ENCODE measurements at regions not wholly inside any gene's neighbourhood (a gene's known extent, or its start where the extent isn't known, plus 50 kb on each side); places are given as distances from the start of the nearest gene placed in this dataset.

- H3K9me2 ChIP-seq (ENCODE audit: insufficient read depth, low read length), result no peaks in the 10 kb centered on the region
- ChIA-PET POLR2A (no interaction called here), CTCF (ENCODE audit: unreplicated experiment) (no interaction called here)
Measured at GRCh38 chr18:79622004-79622403, 57.6 kb upstream of the CTDP1 start.

GRCh38 chr18:79624356-79625170 lies 55.0 kb upstream of the CTDP1 start:
- Histone ChIP-seq H3K4me2 (ENCODE audit: low read length) (peak overlapping the region; percentile 61), H3K4me3 (ENCODE audit: low read depth, low read length, poor library complexity, severe bottlenecking) (peak overlapping the region; percentile 34), H4K20me1 (ENCODE audit: insufficient read depth, low read length) (no peaks in the 10 kb centered on the region), H3K9me2 (ENCODE audit: insufficient read depth, low read length) (no peaks in the 10 kb centered on the region), H3K36me3 (ENCODE audit: insufficient read depth, low read length) (no peaks in the 10 kb centered on the region), H3K9me3 (ENCODE audit: low read length) (no peaks in the 10 kb centered on the region), H3K27ac (ENCODE audit: low read depth, low read length, poor library complexity, severe bottlenecking) (no peak overlapping the region), H3K79me2 (ENCODE audit: insufficient read depth, low read depth, low read length) (no peaks in the 10 kb centered on the region), H3K4me1 (ENCODE audit: insufficient read depth, low read length, poor library complexity, severe bottlenecking) (peaks cover 17% of the 10 kb centered on the region), H2AFZ (ENCODE audit: low read length) (peak overlapping the region; percentile 58; the same call in 1 of the 2 replicates)
- CTCF ChIA-PET (ENCODE audit: unreplicated experiment), result no interaction called here
- TF ChIP-seq CTCF (conservative IDR thresholded peaks at IDR 0.05; ENCODE audit: low read length) (no peak), EZH2phosphoT487 (IDR thresholded peaks at IDR 0.05; ENCODE audit: borderline replicate concordance, low read depth, low read length) (no peak)
- intact Hi-C loops (cut with micrococcal nuclease; ENCODE audit: unreplicated experiment), result no loop called here
- POLR2A ChIA-PET, result no interaction called here
- no TSS peak for BruUV-seq (replicated peaks)
- DNase-seq (ENCODE audit: low spot score), result peak; percentile 37

More at GRCh38 chr18:79622004-79622403, 57.6 kb upstream of the CTDP1 start:
- DNase-seq (ENCODE audit: low spot score), result no peak
- intact Hi-C loops (cut with micrococcal nuclease; ENCODE audit: unreplicated experiment), result no loop called here
- H3K79me2 ChIP-seq (ENCODE audit: insufficient read depth, low read depth, low read length), result no peaks in the 10 kb centered on the region
- BruUV-seq (replicated peaks), result no TSS peak
- H3K4me3 ChIP-seq (ENCODE audit: low read depth, low read length, poor library complexity, severe bottlenecking), result no peak overlapping the region
- H3K9me3 ChIP-seq (ENCODE audit: low read length), result no peaks in the 10 kb centered on the region
- H3K4me1 ChIP-seq (ENCODE audit: insufficient read depth, low read length, poor library complexity, severe bottlenecking), result peaks cover 17% of the 10 kb centered on the region
- TF ChIP-seq CTCF (conservative IDR thresholded peaks at IDR 0.05; ENCODE audit: low read length) (no peak), EZH2phosphoT487 (IDR thresholded peaks at IDR 0.05; ENCODE audit: borderline replicate concordance, low read depth, low read length) (no peak)
- no peaks in the 10 kb centered on the region for H4K20me1 ChIP-seq (ENCODE audit: insufficient read depth, low read length)
- no peak overlapping the region for H3K4me2 ChIP-seq (ENCODE audit: low read length)
- no peaks in the 10 kb centered on the region for H3K36me3 ChIP-seq (ENCODE audit: insufficient read depth, low read length)
- no peak overlapping the region for H2AFZ ChIP-seq (ENCODE audit: low read length)
- H3K27ac ChIP-seq (ENCODE audit: low read depth, low read length, poor library complexity, severe bottlenecking), result no peak overlapping the region

Measured in OCI-LY7 (cell line).